Neuronal stem cell (in vitro differentiated cells): ENCODE measurements at regions not wholly inside any gene's neighbourhood (a gene's known extent, or its start where the extent isn't known, plus 50 kb on each side); places are given as distances from the start of the nearest gene placed in this dataset.

Experiments used
- DNase-seq: peaks from one replicate; pipeline ENCODE4 v3.0.0-alpha.2; 2013; ENCODE audit warnings: low spot score
- H2AFZ ChIP-seq: one replicate; pipeline ENCODE4 v1.6.1; 2013; ENCODE audit warnings: mild to moderate bottlenecking, low read length, inconsistent platforms
- H2AK5ac ChIP-seq: 2 replicates; pipeline ENCODE4 v1.6.1; 2013; ENCODE audit warnings: low read depth, mild to moderate bottlenecking, inconsistent platforms, low read length, moderate library complexity, mixed read lengths
- H2BK120ac ChIP-seq: 2 replicates; pipeline ENCODE4 v1.6.1; 2013; ENCODE audit warnings: low read depth, mild to moderate bottlenecking, inconsistent platforms, low read length, moderate library complexity, mixed read lengths
- H2BK12ac ChIP-seq: one replicate; pipeline ENCODE4 v1.6.1; 2013; ENCODE audit warnings: low read length, inconsistent platforms
- H2BK15ac ChIP-seq: 2 replicates; pipeline ENCODE4 v1.6.1; 2013; ENCODE audit warnings: mild to moderate bottlenecking, low read length, inconsistent platforms, mixed read lengths
- H2BK5ac ChIP-seq: one replicate; pipeline ENCODE4 v1.6.1; 2013; ENCODE audit warnings: inconsistent platforms, mild to moderate bottlenecking, low read length, moderate library complexity
- H3K14ac ChIP-seq: one replicate; pipeline ENCODE4 v1.6.1; 2013; ENCODE audit warnings: low read length, inconsistent platforms
- H3K18ac ChIP-seq: 2 replicates; pipeline ENCODE4 v1.6.1; 2013; ENCODE audit warnings: low read length, inconsistent platforms
- H3K23ac ChIP-seq: 2 replicates; pipeline ENCODE4 v1.6.1; 2013; ENCODE audit warnings: low read depth, mild to moderate bottlenecking, mixed read lengths, low read length, inconsistent platforms; ENCODE audit not compliant: poor library complexity
- H3K27ac ChIP-seq: replicated peaks from 3 replicates; pipeline ENCODE4 v1.5.1; 2013; ENCODE audit warnings: low read length, inconsistent platforms
- H3K27me3 ChIP-seq, 3 experiments: 2 replicates each; pipeline ENCODE4 v1.6.1; 2013; ENCODE audit warnings: low read length in 3 of 3, mild to moderate bottlenecking in 2 of 3, inconsistent platforms in 1 of 3, low read depth in 1 of 3, mixed read lengths in 1 of 3, moderate library complexity in 1 of 3; ENCODE audit not compliant: control insufficient read depth in 3 of 3, insufficient read depth in 3 of 3
- H3K36me3 ChIP-seq, 2 donors: replicated peaks in 1 of 2; 2 replicates each; pipeline ENCODE4 v1.6.1; 2013; ENCODE audit warnings: low read length in 2 of 2; ENCODE audit not compliant: control insufficient read depth in 2 of 2, insufficient read depth in 2 of 2
- H3K4ac ChIP-seq: 2 replicates; pipeline ENCODE4 v1.6.1; 2013; ENCODE audit warnings: inconsistent platforms, mild to moderate bottlenecking, low read length, moderate library complexity
- H3K4me1 ChIP-seq, 2 donors: 1 replicate in 1 of 2; 2 replicates in 1 of 2; pipeline ENCODE4 v1.6.1; 2013; ENCODE audit warnings: low read length in 2 of 2, low read depth in 1 of 2; ENCODE audit not compliant: control insufficient read depth in 2 of 2, insufficient read depth in 1 of 2
- H3K4me2 ChIP-seq: one replicate; pipeline ENCODE4 v1.6.1; 2013; ENCODE audit warnings: mild to moderate bottlenecking, low read length, inconsistent platforms; ENCODE audit not compliant: insufficient read depth, poor library complexity, severe bottlenecking
- H3K4me3 ChIP-seq, 2 donors: 2 replicates each; pipeline ENCODE4 v1.5.1; 2013; ENCODE audit warnings: low read length in 2 of 2, mild to moderate bottlenecking in 2 of 2, inconsistent platforms in 1 of 2, moderate library complexity in 1 of 2
- H3K79me1 ChIP-seq: one replicate; pipeline ENCODE4 v1.6.1; 2013; ENCODE audit warnings: low read depth, mild to moderate bottlenecking, inconsistent platforms, low read length, moderate library complexity
- H3K9ac ChIP-seq: one replicate; pipeline ENCODE4 v1.6.1; 2013; ENCODE audit warnings: mild to moderate bottlenecking, low read depth, low read length, inconsistent platforms; ENCODE audit not compliant: poor library complexity
- H3K9me3 ChIP-seq, 2 donors: replicated peaks in 1 of 2; 2 replicates each; pipeline versions ENCODE3 to v1.6.1; 2013; ENCODE audit warnings: low read length in 2 of 2, mild to moderate bottlenecking in 2 of 2, inconsistent platforms in 1 of 2, low read depth in 1 of 2, mixed read lengths in 1 of 2, moderate library complexity in 1 of 2; ENCODE audit not compliant: control insufficient read depth in 2 of 2, insufficient read depth in 1 of 2
- H4K8ac ChIP-seq: one replicate; pipeline ENCODE4 v1.6.1; 2013; ENCODE audit warnings: low read depth, mild to moderate bottlenecking, inconsistent platforms, low read length, moderate library complexity
- H4K91ac ChIP-seq: one replicate; pipeline ENCODE4 v1.6.1; 2013; ENCODE audit warnings: low read length, low read depth, mild to moderate bottlenecking, inconsistent platforms; ENCODE audit not compliant: poor library complexity
- WGBS, 2 donors: extraction: QIAGEN DNeasy Blood & Tissue Kit; methylation state at CpG; one replicate each; pipeline ENCODE4 v1.1.7; 2013; ENCODE audit warnings: missing lambda C conversion rate in 2 of 2, mixed read lengths in 1 of 2; ENCODE audit not compliant: insufficient read length in 2 of 2, insufficient replicate concordance in 1 of 2; ENCODE audit errors: extremely low coverage in 2 of 2; 5-methylcytosine and 5-hydroxymethylcytosine counted together

- H2BK15ac ChIP-seq: no peak overlapping the region
- H4K8ac ChIP-seq: no peak overlapping the region
- no peak for DNase-seq
- H3K18ac ChIP-seq: no peak overlapping the region
- H4K91ac ChIP-seq: no peak overlapping the region
- no peak overlapping the region for H2BK5ac ChIP-seq
- no peak overlapping the region for H3K23ac ChIP-seq
- no peaks in the 10 kb centered on the region for H3K36me3 ChIP-seq
- H2BK12ac ChIP-seq: no peak overlapping the region
- H3K27ac ChIP-seq: no peak overlapping the region
- no peaks in the 10 kb centered on the region for H3K9me3 ChIP-seq
- H3K4ac ChIP-seq: no peak overlapping the region
- no peaks in the 10 kb centered on the region for H3K27me3 ChIP-seq
- no peaks in the 10 kb centered on the region for H3K79me1 ChIP-seq
- H2BK120ac ChIP-seq: no peak overlapping the region
- peak overlapping the region; percentile 77 for H2AFZ ChIP-seq
- no CpG with 5 or more reads among the region's 4 CpGs for WGBS, 2 donors
- peaks cover 0 to 6% of the 10 kb centered on the region in 2 donors for H3K4me1 ChIP-seq
- H3K14ac ChIP-seq: no peak overlapping the region
- no peak overlapping the region for H3K4me3 ChIP-seq
- H2AK5ac ChIP-seq: no peak overlapping the region
- no peak overlapping the region for H3K4me2 ChIP-seq
- H3K9ac ChIP-seq: no peak overlapping the region
Measured at GRCh38 chrX:46279214-46279924, 265.9 kb downstream of the ZNF674 start.

- no peak overlapping the region for H2AFZ ChIP-seq
- H2BK15ac ChIP-seq: no peak overlapping the region
- H3K79me1 ChIP-seq: no peaks in the 10 kb centered on the region
- H3K4ac ChIP-seq: no peak overlapping the region
- no peak overlapping the region for H2AK5ac ChIP-seq
- H2BK120ac ChIP-seq: no peak overlapping the region
- H3K4me1 ChIP-seq: peaks cover 0 to 6% of the 10 kb centered on the region in 2 donors
- no peak overlapping the region for H3K4me2 ChIP-seq
- H2BK12ac ChIP-seq: no peak overlapping the region
- no peak overlapping the region for H4K8ac ChIP-seq
- no peak for DNase-seq
- H3K9ac ChIP-seq: no peak overlapping the region
- WGBS, 2 donors: no CpG with 5 or more reads among the region's 2 CpGs
- no peak overlapping the region for H3K14ac ChIP-seq
- no peaks in the 10 kb centered on the region for H3K36me3 ChIP-seq
- H3K4me3 ChIP-seq: no peak overlapping the region
- no peak overlapping the region for H3K18ac ChIP-seq
- no peak overlapping the region for H3K27ac ChIP-seq
- no peak overlapping the region for H3K23ac ChIP-seq
- no peaks in the 10 kb centered on the region for H3K9me3 ChIP-seq
- H4K91ac ChIP-seq: no peak overlapping the region
- H3K27me3 ChIP-seq: no peaks in the 10 kb centered on the region
- H2BK5ac ChIP-seq: no peak overlapping the region
Measured at GRCh38 chrX:46278572-46278971, 266.6 kb downstream of the ZNF674 start.

GRCh38 chrX:46268412-46268811, 276.8 kb downstream of the ZNF674 start:
- Histone ChIP-seq H2BK5ac (no peak overlapping the region), H3K23ac (no peak overlapping the region), H3K14ac (no peak overlapping the region), H2AK5ac (no peak overlapping the region), H3K27me3 (no peaks in the 10 kb centered on the region), H4K91ac (no peak overlapping the region), H3K4me3 (no peak overlapping the region), H3K4ac (no peak overlapping the region), H3K4me1 (no peaks in the 10 kb centered on the region), H3K9me3 (no peaks in the 10 kb centered on the region), H3K27ac (no peak overlapping the region), H2BK15ac (no peak overlapping the region), H3K4me2 (no peak overlapping the region), H3K36me3 (no peaks in the 10 kb centered on the region), H3K79me1 (no peaks in the 10 kb centered on the region), H3K9ac (no peak overlapping the region), H2BK120ac (no peak overlapping the region), H3K18ac (no peak overlapping the region), H4K8ac (no peak overlapping the region), H2AFZ (no peak overlapping the region), H2BK12ac (no peak overlapping the region)
- DNase-seq: no peak
- WGBS, 2 donors: no CpG with 5 or more reads among the region's 1 CpG

GRCh38 chrX:46263494-46263893, 281.7 kb downstream of the ZNF674 start:
- no peak overlapping the region for H3K18ac ChIP-seq
- no peaks in the 10 kb centered on the region for H3K79me1 ChIP-seq
- no peak overlapping the region for H2AFZ ChIP-seq
- no peak overlapping the region for H3K4me2 ChIP-seq
- WGBS, 2 donors: no CpG with 5 or more reads among the region's 3 CpGs
- no peaks in the 10 kb centered on the region for H3K27me3 ChIP-seq
- no peak overlapping the region for H2BK15ac ChIP-seq
- H3K27ac ChIP-seq: no peak overlapping the region
- no peak overlapping the region for H2BK12ac ChIP-seq
- H2BK120ac ChIP-seq: no peak overlapping the region
- no peaks in the 10 kb centered on the region for H3K9me3 ChIP-seq
- H2BK5ac ChIP-seq: no peak overlapping the region
- H3K4me3 ChIP-seq: no peak overlapping the region
- H3K4ac ChIP-seq: no peak overlapping the region
- no peak overlapping the region for H3K9ac ChIP-seq
- H3K4me1 ChIP-seq: no peaks in the 10 kb centered on the region
- H3K14ac ChIP-seq: no peak overlapping the region
- no peaks in the 10 kb centered on the region for H3K36me3 ChIP-seq
- H4K91ac ChIP-seq: no peak overlapping the region
- no peak overlapping the region for H2AK5ac ChIP-seq
- H3K23ac ChIP-seq: no peak overlapping the region
- no peak for DNase-seq
- no peak overlapping the region for H4K8ac ChIP-seq
